GM15510 (cell line): ENCODE measurements at regions not wholly inside any gene's neighbourhood (a gene's known extent, or its start where the extent isn't known, plus 50 kb on each side); places are given as distances from the start of the nearest gene placed in this dataset.

Source experiments
- POLR2A ChIP-seq: IDR thresholded peaks from 3 replicates; pipeline ENCODE4 v1.6.1; 2011; ENCODE audit warnings: borderline replicate concordance; ENCODE audit not compliant: insufficient read length; ENCODE audit errors: extremely low read depth

- TF ChIP-seq POLR2A: no peak
These were observed 204.8 kb upstream of the NOX3 start for GRCh38 chr6:155660251-155660977.

DNA sequence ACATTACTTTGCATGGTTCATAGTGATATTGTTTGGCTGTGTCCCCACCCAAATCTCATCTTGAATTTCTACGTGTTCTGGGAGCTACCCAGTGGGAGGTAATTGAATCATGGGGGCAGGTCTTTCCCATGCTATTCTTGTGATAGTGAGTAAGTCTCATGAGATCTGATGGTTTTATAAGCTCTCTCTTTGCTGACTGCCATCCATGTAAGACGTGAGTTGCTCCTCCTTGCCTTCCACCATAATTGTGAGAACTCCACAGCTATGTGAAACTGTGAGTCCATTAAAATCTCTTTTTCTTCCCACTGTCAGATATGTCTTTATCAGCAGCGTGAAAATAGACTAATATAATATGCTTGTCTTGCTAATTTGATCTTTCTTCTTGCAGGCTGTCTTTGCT lies 200.4 kb upstream of the NOX3 start:
- TF ChIP-seq POLR2A: no peak

- no peak for TF ChIP-seq POLR2A
These were observed 198.8 kb upstream of the NOX3 start for GRCh38 chr6:155654474-155654873.

DNA sequence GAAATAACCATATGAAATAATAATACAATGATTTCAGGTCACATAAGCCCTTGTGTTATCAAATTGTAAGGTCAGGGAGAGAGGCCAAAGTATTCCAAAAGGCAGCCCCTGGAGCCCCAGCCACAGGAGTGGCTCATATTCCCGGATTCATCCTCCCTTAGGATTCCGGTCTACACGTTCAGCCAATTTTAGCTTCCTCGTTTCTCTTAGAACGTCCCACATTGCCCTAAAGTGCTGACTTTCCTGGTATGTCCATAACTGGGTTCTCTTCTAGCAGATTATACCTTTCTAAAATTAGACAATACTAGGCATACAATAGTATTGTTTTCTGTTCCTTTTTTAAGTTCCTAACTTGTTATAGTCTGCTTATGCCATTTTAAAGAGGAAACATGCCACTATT lies 192.7 kb upstream of the NOX3 start:
- no peak for TF ChIP-seq POLR2A

DNA sequence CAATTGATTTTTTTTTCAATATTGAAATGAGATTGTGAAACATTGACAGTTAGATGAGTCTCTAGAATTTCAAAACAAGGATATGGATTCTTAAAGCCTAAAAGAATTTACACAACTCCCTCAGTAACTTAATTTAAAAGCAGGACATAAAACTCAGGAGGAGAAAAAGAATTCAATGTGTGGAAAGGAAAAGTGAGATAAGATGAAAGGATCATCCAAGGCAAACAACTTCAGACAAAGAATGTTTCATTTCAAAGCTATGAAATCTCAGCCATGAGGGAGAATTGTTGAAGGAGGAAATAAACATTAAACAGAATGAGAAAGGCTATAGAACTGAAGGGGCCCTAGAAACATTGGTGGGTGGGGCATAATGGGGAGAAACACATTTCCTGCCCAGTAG lies 191.7 kb upstream of the NOX3 start:
- no peak for TF ChIP-seq POLR2A

DNA sequence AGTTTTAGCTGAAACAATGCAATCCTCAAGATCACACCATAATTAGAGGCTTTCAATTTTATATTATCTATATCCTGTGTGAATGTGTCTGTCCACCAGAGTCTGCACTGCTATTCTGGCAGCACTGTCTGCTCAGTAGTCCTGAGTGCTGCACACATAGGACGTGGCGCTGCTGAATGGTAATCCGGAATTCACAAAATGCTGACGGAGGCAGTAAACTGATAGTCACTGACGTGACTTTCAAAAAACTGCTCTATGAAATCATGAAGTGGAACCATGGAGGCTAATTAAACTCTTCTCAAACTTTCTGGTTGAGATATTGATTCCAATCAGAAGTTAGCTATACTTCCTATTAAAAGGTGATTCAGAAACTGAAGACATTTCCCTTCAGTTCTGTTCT lies 190.8 kb upstream of the NOX3 start:
- no peak for TF ChIP-seq POLR2A

GRCh38 chr6:155645325-155645724 lies 189.7 kb upstream of the NOX3 start:
- no peak for TF ChIP-seq POLR2A

DNA sequence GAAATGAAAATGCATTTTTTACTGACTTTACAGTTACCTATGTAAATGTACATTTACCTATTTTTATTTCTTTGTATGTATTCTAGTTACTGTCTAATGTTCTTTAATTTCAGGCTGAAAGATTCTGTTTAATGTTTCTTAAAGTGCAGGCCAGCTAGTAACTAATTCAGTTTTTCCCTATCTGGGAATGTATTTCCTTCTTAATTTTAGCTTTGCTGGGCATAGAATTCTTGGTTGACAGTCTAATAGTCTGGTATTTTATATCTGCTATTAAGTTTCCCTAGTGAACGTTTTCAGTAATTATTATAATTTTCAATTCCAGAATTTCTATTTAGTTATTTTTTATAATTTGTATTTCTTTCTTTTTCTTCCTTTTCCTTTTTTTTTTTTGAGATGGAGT lies 186.0 kb upstream of the NOX3 start:
- no peak for TF ChIP-seq POLR2A

GRCh38 chr6:155638200-155638599 lies 182.6 kb upstream of the NOX3 start:
- TF ChIP-seq POLR2A: no peak

DNA sequence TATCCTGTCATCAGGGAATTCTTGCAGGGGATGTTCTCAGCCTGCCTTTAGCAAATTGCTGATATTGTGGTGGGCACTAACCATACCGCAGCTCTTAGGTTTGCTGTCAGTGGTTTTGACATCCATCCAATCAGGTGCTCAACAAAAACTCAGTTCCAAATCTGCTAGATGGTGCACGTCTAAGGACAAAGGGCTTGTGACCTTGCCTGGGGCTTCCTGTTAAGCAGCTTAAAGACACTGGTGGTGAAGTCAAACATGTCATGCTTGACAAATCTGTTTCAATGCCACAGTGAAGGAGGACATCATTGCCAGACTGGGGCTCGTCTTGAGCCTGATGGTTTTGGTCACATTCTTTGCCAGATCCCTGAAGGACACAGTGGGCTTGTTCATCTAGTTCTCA lies 179.8 kb upstream of the NOX3 start:
- no peak for TF ChIP-seq POLR2A

DNA sequence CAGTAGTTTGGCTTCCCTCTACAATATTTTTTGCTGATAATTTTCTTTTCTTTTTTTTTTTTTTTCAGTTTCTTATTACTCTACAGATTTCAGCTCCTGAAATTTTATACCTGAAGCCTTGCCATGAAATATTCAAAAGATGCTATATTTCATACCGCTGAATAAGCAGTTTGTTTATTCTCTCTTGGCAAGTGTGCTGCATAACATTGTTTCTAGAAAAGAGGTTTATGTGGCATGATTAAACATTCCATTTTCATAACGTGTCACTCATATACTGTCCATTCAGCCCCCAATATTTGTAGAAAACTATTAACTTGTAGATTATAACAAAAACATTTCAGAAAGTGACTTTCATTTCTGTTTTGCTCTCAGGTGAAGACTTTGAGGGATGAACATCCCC lies 174.4 kb upstream of the NOX3 start:
- TF ChIP-seq POLR2A: no peak

GRCh38 chr6:155629652-155630051 lies 174.0 kb upstream of the NOX3 start:
- TF ChIP-seq POLR2A: no peak

GRCh38 chr6:155628306-155628705 lies 172.7 kb upstream of the NOX3 start:
- TF ChIP-seq POLR2A: no peak

DNA sequence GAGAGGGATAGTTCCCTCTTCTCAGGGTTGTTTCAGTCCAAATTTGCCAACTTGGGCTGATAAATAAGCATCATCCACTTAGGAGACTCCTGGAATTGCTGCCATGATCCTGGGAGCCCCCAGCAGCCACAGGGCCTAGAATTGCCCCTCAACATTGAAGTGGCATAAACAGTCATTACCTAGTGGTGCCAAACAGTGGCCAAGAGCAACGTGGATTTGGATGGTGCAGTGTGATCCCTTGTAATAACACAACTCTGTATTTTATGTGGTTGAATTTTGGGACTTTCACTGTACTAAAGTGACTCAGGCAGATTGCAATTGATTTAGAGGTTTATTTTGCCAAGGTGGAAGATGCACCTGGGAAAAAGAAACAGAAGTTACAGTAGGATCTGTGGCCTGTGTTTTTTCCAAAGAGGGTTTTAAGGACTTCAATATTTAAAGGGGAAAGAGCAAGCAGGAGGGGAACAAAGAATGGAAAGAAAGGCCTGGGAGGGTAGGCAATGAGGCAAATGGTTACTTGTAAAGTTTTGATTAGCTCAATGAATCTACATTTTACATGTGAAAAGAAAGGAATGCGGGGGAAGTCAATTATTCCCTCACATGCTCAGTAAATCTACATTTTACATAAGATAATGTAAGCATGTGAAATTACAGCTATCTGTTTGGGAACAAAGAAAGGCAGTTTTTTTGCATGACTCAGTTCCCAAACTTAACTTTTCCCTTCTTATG lies 168.0 kb upstream of the NOX3 start:
- TF ChIP-seq POLR2A: no peak

- no peak for TF ChIP-seq POLR2A
These were observed 159.0 kb upstream of the NOX3 start for GRCh38 chr6:155614606-155615005.

GRCh38 chr6:155611742-155612141 lies 156.1 kb upstream of the NOX3 start:
- TF ChIP-seq POLR2A: no peak

- no peak for TF ChIP-seq POLR2A
These were observed 149.4 kb upstream of the NOX3 start for GRCh38 chr6:155604991-155605390.

DNA sequence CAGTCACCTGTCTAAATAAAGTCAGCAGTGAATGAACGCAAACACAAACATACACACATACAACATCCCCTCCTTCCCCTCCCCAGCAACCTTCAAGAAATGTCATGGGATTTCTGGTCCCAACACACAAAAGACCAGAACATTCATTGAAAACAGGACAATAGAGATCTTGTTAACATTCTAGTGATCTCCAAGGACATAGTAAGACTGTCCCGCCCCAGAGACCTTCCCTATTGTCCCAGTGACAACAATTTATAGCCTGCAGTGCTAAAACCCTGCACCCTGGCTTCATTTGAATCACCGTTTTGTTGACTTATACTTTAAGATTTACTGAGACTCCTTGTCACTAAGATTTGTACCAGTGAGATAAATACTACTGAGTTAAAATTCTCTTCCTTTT lies 143.9 kb upstream of the NOX3 start:
- TF ChIP-seq POLR2A: no peak

- no peak for TF ChIP-seq POLR2A
These were observed 143.5 kb upstream of the NOX3 start for GRCh38 chr6:155599160-155599559.
